ENCODE measurements at regions not wholly inside any gene's neighbourhood (a gene's known extent, or its start where the extent isn't known, plus 50 kb on each side); places are given as distances from the start of the nearest gene placed in this dataset.

GRCh38 chrX:42857766-42858165, 79.8 kb upstream of the PPP1R2C start:
- TF ChIP-seq CTCF (IDR thresholded peaks at IDR 0.05): no peak
- no peak for TF ChIP-seq EZH2 (IDR thresholded peaks at IDR 0.05; ENCODE audit: borderline replicate concordance, insufficient read depth, low read depth, low read length, poor library complexity, severe bottlenecking)

Measured in B cell (primary cell).